ENCODE measurements at regions not wholly inside any gene's neighbourhood (a gene's known extent, or its start where the extent isn't known, plus 50 kb on each side); places are given as distances from the start of the nearest gene placed in this dataset.

GRCh38 chr4:127555106-127555505 lies 77.7 kb upstream of the INTU start:
- Histone ChIP-seq H3K36me3 (ENCODE audit: control insufficient read depth, insufficient read depth, low read length) (no peaks in the 10 kb centered on the region), H3K9ac (ENCODE audit: low read depth, low read length) (no peak overlapping the region), H3K27me3 (ENCODE audit: control insufficient read depth, insufficient read depth, low read length) (no peaks in the 10 kb centered on the region), H3K4me1 (ENCODE audit: control insufficient read depth, insufficient read depth, low read length) (no peaks in the 10 kb centered on the region), H3K4me3 (ENCODE audit: low read depth, low read length) (no peak overlapping the region), H3K9me3 (ENCODE audit: control insufficient read depth, insufficient read depth, low read length) (no peaks in the 10 kb centered on the region)

DNA sequence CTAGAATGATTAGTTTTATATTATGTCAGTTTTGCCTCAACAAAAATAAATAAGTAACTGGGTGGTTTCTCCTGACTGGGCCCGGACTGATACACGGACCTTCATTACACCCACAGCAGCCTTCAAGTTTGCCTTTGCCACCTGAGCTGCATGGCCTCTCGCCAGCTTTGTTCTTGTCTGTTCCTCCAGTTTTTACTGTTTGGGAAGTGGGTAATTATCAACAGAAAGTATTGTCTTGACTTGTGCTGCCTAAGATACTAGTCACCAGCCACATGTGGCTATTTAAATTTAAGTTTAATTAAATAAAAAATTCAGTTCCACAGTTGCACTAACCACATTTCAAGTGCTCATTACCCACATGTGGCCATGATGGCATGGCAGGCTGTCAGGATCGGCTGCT lies 74.7 kb upstream of the INTU start:
- Histone ChIP-seq H3K4me3 (ENCODE audit: low read depth, low read length) (no peak overlapping the region), H3K27me3 (ENCODE audit: control insufficient read depth, insufficient read depth, low read length) (no peaks in the 10 kb centered on the region), H3K9me3 (ENCODE audit: control insufficient read depth, insufficient read depth, low read length) (no peaks in the 10 kb centered on the region), H3K9ac (ENCODE audit: low read depth, low read length) (no peak overlapping the region), H3K36me3 (ENCODE audit: control insufficient read depth, insufficient read depth, low read length) (no peaks in the 10 kb centered on the region), H3K4me1 (ENCODE audit: control insufficient read depth, insufficient read depth, low read length) (no peaks in the 10 kb centered on the region)

DNA sequence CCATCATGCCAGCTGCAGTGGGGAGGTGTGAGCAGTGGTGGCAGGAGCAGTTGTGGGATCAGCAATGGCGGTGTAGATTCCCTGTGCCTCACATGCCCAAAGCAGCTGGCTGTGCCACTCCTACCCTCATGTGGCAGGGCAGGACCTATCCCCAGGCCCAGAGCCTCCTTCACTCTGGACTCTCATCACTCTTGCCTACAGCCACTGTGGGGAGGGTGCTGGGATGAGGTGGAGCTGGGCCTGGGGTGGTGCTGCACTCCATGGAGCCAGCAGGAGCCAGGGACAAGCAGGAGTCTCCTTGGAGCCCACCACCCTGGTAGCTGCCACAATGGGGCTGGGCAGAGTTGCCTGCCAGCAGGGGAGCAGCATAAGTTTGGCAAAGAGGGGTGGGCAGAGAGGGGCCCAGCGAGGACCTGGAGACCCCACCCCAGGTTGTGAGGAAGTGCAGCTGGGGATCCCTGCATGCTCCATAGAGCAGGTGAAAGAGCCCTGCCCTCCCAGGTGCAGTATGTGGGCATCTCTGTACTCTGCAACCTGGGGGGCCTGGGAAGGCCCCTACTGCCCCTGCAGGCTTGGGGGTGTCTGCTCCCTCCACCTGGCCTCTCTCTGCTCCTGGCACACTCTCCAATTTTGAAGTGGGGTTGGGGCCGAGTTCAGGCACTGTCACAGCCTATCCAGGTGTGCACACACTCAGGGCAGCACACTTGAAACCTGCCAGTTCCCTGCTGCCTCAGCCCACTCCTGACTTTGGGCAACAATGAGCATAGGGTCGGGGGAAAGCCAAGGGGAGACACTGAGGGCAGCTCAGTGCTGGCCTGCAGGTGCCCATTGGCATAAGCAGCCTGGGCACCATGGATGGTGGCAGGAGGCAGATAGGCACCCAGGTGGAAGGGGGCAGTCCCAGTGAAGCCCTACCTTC lies 74.0 kb upstream of the INTU start:
- H3K9ac ChIP-seq (ENCODE audit: low read depth, low read length): no peak overlapping the region
- H3K36me3 ChIP-seq (ENCODE audit: control insufficient read depth, insufficient read depth, low read length): no peaks in the 10 kb centered on the region
- no peaks in the 10 kb centered on the region for H3K27me3 ChIP-seq (ENCODE audit: control insufficient read depth, insufficient read depth, low read length)
- no peak overlapping the region for H3K4me3 ChIP-seq (ENCODE audit: low read depth, low read length)
- no peaks in the 10 kb centered on the region for H3K9me3 ChIP-seq (ENCODE audit: control insufficient read depth, insufficient read depth, low read length)
- no peaks in the 10 kb centered on the region for H3K4me1 ChIP-seq (ENCODE audit: control insufficient read depth, insufficient read depth, low read length)

DNA sequence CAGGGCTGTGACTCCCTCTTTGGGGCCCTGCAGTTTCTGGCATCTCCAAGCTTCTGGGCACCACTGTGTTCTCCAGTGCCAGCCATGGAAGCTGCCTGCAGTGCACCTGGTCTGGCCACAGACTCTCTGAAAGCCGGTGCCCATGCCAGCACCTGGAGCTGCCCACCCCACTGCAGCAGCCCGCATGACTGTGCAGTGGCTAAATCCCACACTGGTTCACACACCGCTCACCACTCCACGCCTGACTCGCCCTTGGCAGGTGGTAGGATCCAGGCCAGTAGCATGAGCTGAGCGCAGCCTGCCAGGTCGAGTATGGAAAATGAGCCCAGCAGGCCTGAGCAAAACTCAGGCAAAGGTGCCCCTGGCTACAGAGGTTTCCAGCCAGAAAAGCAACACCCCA lies 72.8 kb upstream of the INTU start:
- H3K4me3 ChIP-seq (ENCODE audit: low read depth, low read length): no peak overlapping the region
- no peaks in the 10 kb centered on the region for H3K27me3 ChIP-seq (ENCODE audit: control insufficient read depth, insufficient read depth, low read length)
- H3K9ac ChIP-seq (ENCODE audit: low read depth, low read length): no peak overlapping the region
- no peaks in the 10 kb centered on the region for H3K4me1 ChIP-seq (ENCODE audit: control insufficient read depth, insufficient read depth, low read length)
- H3K36me3 ChIP-seq (ENCODE audit: control insufficient read depth, insufficient read depth, low read length): no peaks in the 10 kb centered on the region
- no peaks in the 10 kb centered on the region for H3K9me3 ChIP-seq (ENCODE audit: control insufficient read depth, insufficient read depth, low read length)

GRCh38 chr4:127560755-127561154 lies 72.0 kb upstream of the INTU start:
- H3K4me1 ChIP-seq (ENCODE audit: control insufficient read depth, insufficient read depth, low read length): no peaks in the 10 kb centered on the region
- H3K9me3 ChIP-seq (ENCODE audit: control insufficient read depth, insufficient read depth, low read length): no peaks in the 10 kb centered on the region
- no peaks in the 10 kb centered on the region for H3K36me3 ChIP-seq (ENCODE audit: control insufficient read depth, insufficient read depth, low read length)
- no peak overlapping the region for H3K4me3 ChIP-seq (ENCODE audit: low read depth, low read length)
- H3K9ac ChIP-seq (ENCODE audit: low read depth, low read length): no peak overlapping the region
- no peaks in the 10 kb centered on the region for H3K27me3 ChIP-seq (ENCODE audit: control insufficient read depth, insufficient read depth, low read length)

GRCh38 chr4:127574643-127575042 lies 58.1 kb upstream of the INTU start:
- Histone ChIP-seq H3K9me3 (ENCODE audit: control insufficient read depth, insufficient read depth, low read length) (no peaks in the 10 kb centered on the region), H3K4me3 (ENCODE audit: low read depth, low read length) (no peak overlapping the region), H3K4me1 (ENCODE audit: control insufficient read depth, insufficient read depth, low read length) (peaks cover 5% of the 10 kb centered on the region), H3K36me3 (ENCODE audit: control insufficient read depth, insufficient read depth, low read length) (no peaks in the 10 kb centered on the region), H3K27me3 (ENCODE audit: control insufficient read depth, insufficient read depth, low read length) (no peaks in the 10 kb centered on the region), H3K9ac (ENCODE audit: low read depth, low read length) (no peak overlapping the region)

GRCh38 chr4:127575888-127576287 lies 56.9 kb upstream of the INTU start:
- H3K9ac ChIP-seq (ENCODE audit: low read depth, low read length): no peak overlapping the region
- H3K4me1 ChIP-seq (ENCODE audit: control insufficient read depth, insufficient read depth, low read length): peaks cover 5% of the 10 kb centered on the region
- H3K4me3 ChIP-seq (ENCODE audit: low read depth, low read length): no peak overlapping the region
- H3K36me3 ChIP-seq (ENCODE audit: control insufficient read depth, insufficient read depth, low read length): no peaks in the 10 kb centered on the region
- H3K27me3 ChIP-seq (ENCODE audit: control insufficient read depth, insufficient read depth, low read length): no peaks in the 10 kb centered on the region
- H3K9me3 ChIP-seq (ENCODE audit: control insufficient read depth, insufficient read depth, low read length): no peaks in the 10 kb centered on the region

- H3K27me3 ChIP-seq (ENCODE audit: control insufficient read depth, insufficient read depth, low read length): no peaks in the 10 kb centered on the region
Observed at GRCh38 chr4:127578491-127578890, 54.3 kb upstream of the INTU start.

DNA sequence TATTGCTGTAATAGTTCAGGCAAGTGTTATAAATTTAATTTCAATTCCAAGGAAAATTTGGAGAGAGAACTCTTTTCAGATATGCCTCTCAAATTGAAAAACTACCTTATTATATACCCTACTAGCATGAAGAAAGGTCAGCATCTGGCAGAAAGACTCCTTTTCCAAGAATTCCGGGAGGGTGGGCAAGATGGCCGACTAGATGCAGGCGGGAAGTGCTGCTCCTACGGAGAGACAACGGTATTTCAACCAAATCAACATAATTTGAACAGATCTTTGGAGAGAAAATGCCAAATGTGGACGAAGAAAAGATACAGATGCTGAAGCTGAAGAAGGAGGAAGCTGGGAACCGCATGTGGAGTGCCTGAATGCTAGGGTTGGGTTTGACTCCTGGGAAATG lies 53.8 kb upstream of the INTU start:
- Histone ChIP-seq H3K4me1 (ENCODE audit: control insufficient read depth, insufficient read depth, low read length) (peaks cover 5% of the 10 kb centered on the region), H3K4me3 (ENCODE audit: low read depth, low read length) (no peak overlapping the region), H3K36me3 (ENCODE audit: control insufficient read depth, insufficient read depth, low read length) (no peaks in the 10 kb centered on the region), H3K9ac (ENCODE audit: low read depth, low read length) (no peak overlapping the region), H3K9me3 (ENCODE audit: control insufficient read depth, insufficient read depth, low read length) (no peaks in the 10 kb centered on the region), H3K27me3 (ENCODE audit: control insufficient read depth, insufficient read depth, low read length) (no peaks in the 10 kb centered on the region)

More at GRCh38 chr4:127578491-127578890, 54.3 kb upstream of the INTU start:
- Histone ChIP-seq H3K4me3 (ENCODE audit: low read depth, low read length) (no peak overlapping the region), H3K36me3 (ENCODE audit: control insufficient read depth, insufficient read depth, low read length) (no peaks in the 10 kb centered on the region), H3K9ac (ENCODE audit: low read depth, low read length) (no peak overlapping the region), H3K9me3 (ENCODE audit: control insufficient read depth, insufficient read depth, low read length) (no peaks in the 10 kb centered on the region), H3K4me1 (ENCODE audit: control insufficient read depth, insufficient read depth, low read length) (peaks cover 5% of the 10 kb centered on the region)

GRCh38 chr4:127579821-127580220 lies 52.9 kb upstream of the INTU start:
- H3K4me3 ChIP-seq (ENCODE audit: low read depth, low read length): no peak overlapping the region
- H3K4me1 ChIP-seq (ENCODE audit: control insufficient read depth, insufficient read depth, low read length): peaks cover under 1% of the 10 kb centered on the region
- no peaks in the 10 kb centered on the region for H3K27me3 ChIP-seq (ENCODE audit: control insufficient read depth, insufficient read depth, low read length)
- H3K9me3 ChIP-seq (ENCODE audit: control insufficient read depth, insufficient read depth, low read length): no peaks in the 10 kb centered on the region
- H3K9ac ChIP-seq (ENCODE audit: low read depth, low read length): no peak overlapping the region
- H3K36me3 ChIP-seq (ENCODE audit: control insufficient read depth, insufficient read depth, low read length): no peaks in the 10 kb centered on the region

DNA sequence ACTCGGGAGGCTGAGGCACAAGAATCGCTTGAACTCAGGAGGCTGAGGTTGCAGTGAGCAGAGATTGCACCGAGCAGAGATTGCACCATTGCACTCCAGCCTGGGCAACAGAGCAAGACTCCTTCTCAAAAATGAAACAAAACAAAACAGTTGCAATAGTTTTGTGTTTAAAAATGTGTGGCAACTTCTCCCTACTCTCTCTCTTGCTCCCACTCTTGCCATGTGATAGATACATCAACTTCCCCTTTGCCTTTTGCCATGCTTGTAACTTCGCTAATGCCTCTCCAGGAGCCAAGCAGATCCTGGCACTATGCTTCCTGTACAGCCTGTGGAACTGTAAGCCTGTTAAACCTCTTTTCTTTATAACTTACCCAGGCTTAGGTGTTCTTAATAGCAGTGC lies 52.5 kb upstream of the INTU start:
- Histone ChIP-seq H3K9me3 (ENCODE audit: control insufficient read depth, insufficient read depth, low read length) (no peaks in the 10 kb centered on the region), H3K4me1 (ENCODE audit: control insufficient read depth, insufficient read depth, low read length) (no peaks in the 10 kb centered on the region), H3K9ac (ENCODE audit: low read depth, low read length) (no peak overlapping the region), H3K4me3 (ENCODE audit: low read depth, low read length) (no peak overlapping the region), H3K36me3 (ENCODE audit: control insufficient read depth, insufficient read depth, low read length) (no peaks in the 10 kb centered on the region), H3K27me3 (ENCODE audit: control insufficient read depth, insufficient read depth, low read length) (no peaks in the 10 kb centered on the region)

DNA sequence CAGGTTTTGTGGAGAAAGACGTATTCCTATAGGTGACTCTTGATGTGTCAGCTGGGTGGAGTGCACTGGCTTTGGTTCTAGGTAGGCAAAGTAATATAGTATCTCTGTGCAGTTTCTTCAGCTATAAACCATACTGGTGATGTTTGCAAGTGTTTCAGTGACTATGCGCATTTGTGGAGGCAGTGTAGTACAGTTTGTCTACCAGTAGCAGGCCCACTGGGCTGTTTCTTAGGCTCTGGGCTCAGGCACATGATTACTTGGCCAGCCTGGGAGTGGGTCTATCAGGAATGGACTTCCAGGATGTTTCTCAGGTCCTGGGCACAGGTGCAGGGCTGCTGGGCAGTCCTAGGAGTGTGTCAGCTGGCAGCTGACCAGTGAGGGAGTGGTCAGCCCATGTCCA lies 51.9 kb upstream of the INTU start:
- no peaks in the 10 kb centered on the region for H3K27me3 ChIP-seq (ENCODE audit: control insufficient read depth, insufficient read depth, low read length)
- H3K4me1 ChIP-seq (ENCODE audit: control insufficient read depth, insufficient read depth, low read length): no peaks in the 10 kb centered on the region
- H3K9me3 ChIP-seq (ENCODE audit: control insufficient read depth, insufficient read depth, low read length): no peaks in the 10 kb centered on the region
- no peak overlapping the region for H3K4me3 ChIP-seq (ENCODE audit: low read depth, low read length)
- H3K9ac ChIP-seq (ENCODE audit: low read depth, low read length): no peak overlapping the region
- no peaks in the 10 kb centered on the region for H3K36me3 ChIP-seq (ENCODE audit: control insufficient read depth, insufficient read depth, low read length)
